ENCODE measurements at regions not wholly inside any gene's neighbourhood (a gene's known extent, or its start where the extent isn't known, plus 50 kb on each side); places are given as distances from the start of the nearest gene placed in this dataset.
A peak's percentile ranks its signal among the peaks of the same experiment; 100 is the strongest.

DNA sequence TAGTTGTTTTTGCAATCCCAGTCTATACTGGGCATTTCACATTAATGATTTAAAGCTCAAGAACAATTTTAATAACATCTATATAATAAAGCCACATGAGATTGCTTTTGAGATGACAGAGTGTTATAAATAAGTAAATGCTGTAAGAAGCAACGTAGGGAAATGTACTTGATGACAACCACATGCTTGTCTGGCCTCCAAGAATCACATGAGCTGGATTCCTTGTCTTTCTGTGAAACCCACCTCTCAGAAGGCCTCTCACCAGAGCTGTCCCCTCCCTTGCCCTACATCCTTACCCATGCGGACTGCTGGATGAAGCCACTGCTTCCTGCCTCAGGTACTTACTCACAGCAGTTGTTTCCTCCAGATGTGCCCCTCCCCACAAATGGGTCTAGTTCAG, 145.1 kb upstream of the CTTNBP2NL start:
- DNase-seq (no peak), ATAC-seq (ENCODE audit: low read depth) (no peak)
- Histone ChIP-seq H3K27ac (ENCODE audit: insufficient read depth, low read length) (no peak overlapping the region), H3K23ac (ENCODE audit: low read depth, low read length) (no peak overlapping the region), H3K4me2 (ENCODE audit: low read depth, low read length) (no peak overlapping the region), H3K18ac (ENCODE audit: low read depth, low read length) (no peak overlapping the region), H4K91ac (ENCODE audit: insufficient read depth, low read depth, low read length) (no peak overlapping the region), H3K9ac (ENCODE audit: low read depth, low read length) (no peak overlapping the region), H3K79me1 (ENCODE audit: low read depth in 1 of 2, low read length in 2 of 2) (no peaks in the 10 kb centered on the region), H3K9me1 (ENCODE audit: insufficient read depth, low read length) (no peaks in the 10 kb centered on the region), H3K14ac (replicated peaks; ENCODE audit: low read depth, low read length) (no peak overlapping the region), H2AK9ac (replicated peaks; ENCODE audit: low read depth, low read length, poor library complexity) (peak overlapping the region; percentile 74), H2BK120ac (ENCODE audit: low read depth, low read length) (no peak overlapping the region), H2AK5ac (ENCODE audit: low read depth, low read length) (no peak overlapping the region), H4K8ac (ENCODE audit: low read depth in 2 of 2, low read length in 2 of 2) (no peak overlapping the region), H4K5ac (ENCODE audit: low read depth, low read length) (no peak overlapping the region), H2BK15ac (ENCODE audit: low read depth, low read length) (no peak overlapping the region), H3K4me3 (ENCODE audit: insufficient read depth, low read depth, low read length) (no peak overlapping the region), H3K4me1 (ENCODE audit: control insufficient read depth, insufficient read depth, low read length) (no peaks in the 10 kb centered on the region), H3K27me3 (ENCODE audit: control insufficient read depth, insufficient read depth, low read length) (peaks cover 2% of the 10 kb centered on the region), H4K20me1 (ENCODE audit: insufficient read depth, low read length) (no peaks in the 10 kb centered on the region), H2BK5ac (ENCODE audit: low read depth, low read length, poor library complexity, severe bottlenecking) (no peak overlapping the region), H3K36me3 (ENCODE audit: control insufficient read depth, insufficient read depth, low read length) (no peaks in the 10 kb centered on the region), H3K4ac (ENCODE audit: low read depth, low read length) (no peak overlapping the region), H3K56ac (ENCODE audit: extremely low read depth, insufficient read depth, low read length) (no peak overlapping the region), H2BK20ac (ENCODE audit: low read depth, low read length) (no peak overlapping the region), H3K9me3 (ENCODE audit: control insufficient read depth, insufficient read depth, low read length) (no peaks in the 10 kb centered on the region), H2AFZ (replicated peaks; ENCODE audit: low read length, poor library complexity) (no peak overlapping the region)
- intact Hi-C loops (cut with micrococcal nuclease): no loop called here
- in situ Hi-C loops (cut with MboI; ENCODE audit: low sequenced_read_pairs): no loop called here
- dilution Hi-C loops (cut with HindIII; ENCODE audit: low sequenced_read_pairs, unreplicated experiment): no loop called here
- 91% methylated on average over 1 of the region's 2 CpGs; no CpG with 5 or more reads in 1 of the 2 experiments for whole genome bisulfite sequencing, 2 experiments (ENCODE audit: extremely low coverage in 2 of 2, insufficient read length in 1 of 2)
- CTCF ChIA-PET: no interaction called here
- no TSS peak for BruUV-seq (replicated peaks)
- POLR2A ChIA-PET (ENCODE audit: unreplicated experiment): no interaction called here
- TF ChIP-seq MAZ (IDR thresholded peaks at IDR 0.05; ENCODE audit: borderline replicate concordance, low read depth, low read length) (no peak), NFE2L2 (IDR thresholded peaks at IDR 0.05; ENCODE audit: low read depth, low read length) (no peak), MXI1 (IDR thresholded peaks at IDR 0.05; ENCODE audit: borderline replicate concordance, low read depth, low read length) (no peak), MAFK (IDR thresholded peaks at IDR 0.05; ENCODE audit: low read depth, low read length) (no peak), BHLHE40 (IDR thresholded peaks at IDR 0.05; ENCODE audit: low read depth, low read length) (no peak), RAD21 (IDR thresholded peaks at IDR 0.05; ENCODE audit: low read length) (no peak)
- TF ChIP-seq, protein P1, sequence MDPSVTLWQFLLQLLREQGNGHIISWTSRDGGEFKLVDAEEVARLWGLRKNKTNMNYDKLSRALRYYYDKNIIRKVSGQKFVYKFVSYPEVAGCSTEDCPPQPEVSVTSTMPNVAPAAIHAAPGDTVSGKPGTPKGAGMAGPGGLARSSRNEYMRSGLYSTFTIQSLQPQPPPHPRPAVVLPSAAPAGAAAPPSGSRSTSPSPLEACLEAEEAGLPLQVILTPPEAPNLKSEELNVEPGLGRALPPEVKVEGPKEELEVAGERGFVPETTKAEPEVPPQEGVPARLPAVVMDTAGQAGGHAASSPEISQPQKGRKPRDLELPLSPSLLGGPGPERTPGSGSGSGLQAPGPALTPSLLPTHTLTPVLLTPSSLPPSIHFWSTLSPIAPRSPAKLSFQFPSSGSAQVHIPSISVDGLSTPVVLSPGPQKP (IDR thresholded peaks at IDR 0.05; ENCODE audit: borderline replicate concordance, low read depth, low read length): no peak
- TF ChIP-seq, protein P2, sequence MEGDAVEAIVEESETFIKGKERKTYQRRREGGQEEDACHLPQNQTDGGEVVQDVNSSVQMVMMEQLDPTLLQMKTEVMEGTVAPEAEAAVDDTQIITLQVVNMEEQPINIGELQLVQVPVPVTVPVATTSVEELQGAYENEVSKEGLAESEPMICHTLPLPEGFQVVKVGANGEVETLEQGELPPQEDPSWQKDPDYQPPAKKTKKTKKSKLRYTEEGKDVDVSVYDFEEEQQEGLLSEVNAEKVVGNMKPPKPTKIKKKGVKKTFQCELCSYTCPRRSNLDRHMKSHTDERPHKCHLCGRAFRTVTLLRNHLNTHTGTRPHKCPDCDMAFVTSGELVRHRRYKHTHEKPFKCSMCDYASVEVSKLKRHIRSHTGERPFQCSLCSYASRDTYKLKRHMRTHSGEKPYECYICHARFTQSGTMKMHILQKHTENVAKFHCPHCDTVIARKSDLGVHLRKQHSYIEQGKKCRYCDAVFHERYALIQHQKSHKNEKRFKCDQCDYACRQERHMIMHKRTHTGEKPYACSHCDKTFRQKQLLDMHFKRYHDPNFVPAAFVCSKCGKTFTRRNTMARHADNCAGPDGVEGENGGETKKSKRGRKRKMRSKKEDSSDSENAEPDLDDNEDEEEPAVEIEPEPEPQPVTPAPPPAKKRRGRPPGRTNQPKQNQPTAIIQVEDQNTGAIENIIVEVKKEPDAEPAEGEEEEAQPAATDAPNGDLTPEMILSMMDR (conservative IDR thresholded peaks at IDR 0.05; ENCODE audit: low read depth, low read length): no peak
